ENCODE measurements at regions not wholly inside any gene's neighbourhood (a gene's known extent, or its start where the extent isn't known, plus 50 kb on each side); places are given as distances from the start of the nearest gene placed in this dataset.
"Not testable (repeated sequence)": the region's sequence is repeated elsewhere in the genome, so short reads cannot be mapped to it uniquely, and the experiment has no call there.

GRCh38 chr4:9110700-9111099 is 59.5 kb upstream of the FAM90A26 start:
- DNase-seq (ENCODE audit: low spot score): not testable (repeated sequence)

DNA sequence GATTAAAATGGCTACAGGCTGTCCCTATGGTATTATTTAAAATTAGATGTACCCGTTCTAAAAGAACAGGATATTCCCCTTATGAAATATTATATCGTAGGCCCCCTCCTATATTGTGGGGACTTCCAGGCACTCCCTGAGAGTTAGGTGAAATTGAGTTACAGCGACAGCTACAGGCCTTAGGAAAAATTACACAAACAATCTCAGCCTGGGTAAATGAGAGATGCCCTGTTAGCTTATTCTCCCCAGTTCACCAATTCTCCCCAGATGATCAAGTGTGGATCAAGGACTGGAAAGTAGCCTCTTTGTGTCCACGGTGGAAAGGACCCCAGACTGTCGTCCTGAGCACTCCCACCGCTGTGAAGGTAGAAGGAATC is 67.1 kb upstream of the FAM90A26 start:
- DNase-seq (ENCODE audit: low spot score): not testable (repeated sequence)

- not testable (repeated sequence) for DNase-seq (ENCODE audit: low spot score)
Observed at GRCh38 chr4:9102471-9103147, 67.6 kb upstream of the FAM90A26 start.

DNA sequence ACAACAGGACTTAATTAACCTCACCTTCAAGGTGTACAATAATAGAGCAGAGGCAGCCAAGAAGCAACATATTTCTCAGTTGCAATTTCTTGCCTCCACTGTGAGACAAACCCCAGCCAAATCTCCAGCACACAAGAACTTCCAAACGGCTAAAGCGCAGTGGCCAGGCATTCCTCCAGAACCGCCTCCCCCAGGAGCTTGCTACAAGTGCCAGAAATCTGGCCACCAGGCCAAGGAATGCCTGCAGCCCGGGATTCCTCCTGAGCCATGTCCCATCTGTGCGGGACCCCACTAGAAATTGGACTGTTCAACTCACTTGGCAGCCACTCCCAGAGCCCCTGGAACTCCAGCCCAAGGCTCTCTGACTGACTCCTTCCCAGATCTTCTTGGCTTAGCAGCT is 73.9 kb upstream of the FAM90A26 start:
- not testable (repeated sequence) for DNase-seq (ENCODE audit: low spot score)

- DNase-seq (ENCODE audit: low spot score): not testable (repeated sequence)
Observed at GRCh38 chr4:9078796-9079195, 91.4 kb upstream of the FAM90A26 start.

DNA sequence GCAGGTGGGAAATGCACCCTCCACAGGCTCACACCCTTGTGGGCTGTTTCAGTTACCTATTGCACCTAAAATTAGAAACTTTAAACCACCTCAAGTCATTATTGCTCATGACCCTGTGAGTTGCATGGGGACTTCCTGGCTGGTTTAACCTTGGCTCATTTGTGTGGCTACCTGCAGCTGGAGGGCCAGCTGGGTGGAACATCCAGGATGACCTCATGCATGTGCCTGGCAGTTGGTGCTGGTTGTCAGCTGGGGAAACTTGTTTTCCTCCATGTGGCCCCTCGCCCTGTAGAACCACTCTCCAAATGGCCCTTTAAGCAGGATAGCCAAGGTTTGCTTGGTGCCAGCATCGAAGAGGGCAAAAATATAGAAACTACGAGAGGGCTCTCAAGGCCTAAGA is 93.2 kb upstream of the FAM90A26 start:
- not testable (repeated sequence) for DNase-seq (ENCODE audit: low spot score)

DNA sequence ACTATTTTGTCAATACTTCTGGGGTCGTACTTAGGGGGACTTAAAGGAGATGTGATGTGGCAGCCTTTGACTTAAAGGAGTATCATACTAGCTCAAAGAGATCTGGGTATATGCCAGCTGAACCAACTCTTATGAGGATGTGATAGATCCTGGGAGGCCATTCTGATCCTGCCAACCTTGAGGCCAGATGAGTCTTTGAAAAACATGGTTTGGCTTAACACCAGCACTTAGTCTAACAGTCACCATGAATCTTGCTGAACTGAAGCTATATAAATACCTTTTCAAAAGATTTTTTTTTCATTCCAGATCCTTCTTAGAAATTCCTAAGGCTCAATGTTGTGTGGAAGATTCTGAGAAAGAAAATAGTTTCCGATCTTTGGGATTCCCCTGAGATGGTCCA is 93.7 kb upstream of the FAM90A26 start:
- not testable (repeated sequence) for DNase-seq (ENCODE audit: low spot score)

- not testable (repeated sequence) for DNase-seq (ENCODE audit: low spot score)
Observed at GRCh38 chr4:9073371-9073770, 96.8 kb upstream of the FAM90A26 start.

- not testable (repeated sequence) for DNase-seq (ENCODE audit: low spot score)
Observed at GRCh38 chr4:9072521-9073220, 97.5 kb upstream of the FAM90A26 start.

- not testable (repeated sequence) for DNase-seq (ENCODE audit: low spot score)
Observed at GRCh38 chr4:9067923-9068322, 102.3 kb upstream of the FAM90A26 start.

DNA sequence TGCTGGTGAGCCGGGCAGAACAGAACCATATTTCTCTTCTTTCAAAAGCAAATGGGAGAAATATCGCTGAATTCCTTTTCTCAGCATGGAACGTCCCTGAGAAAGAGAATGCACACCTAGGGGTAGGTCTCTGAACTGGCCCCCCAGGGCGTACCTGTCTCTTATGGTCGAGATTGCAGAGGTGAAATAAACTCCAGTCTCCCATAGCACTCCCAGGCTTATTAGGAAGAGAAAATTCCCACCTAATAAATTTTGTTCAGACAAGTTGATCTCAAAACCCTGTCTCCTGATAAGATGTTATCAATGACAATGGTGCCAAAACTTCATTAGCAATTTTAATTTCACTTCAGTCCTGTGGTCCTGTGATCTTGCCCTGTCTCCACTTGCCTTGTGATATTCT is 106.6 kb upstream of the FAM90A26 start:
- not testable (repeated sequence) for DNase-seq (ENCODE audit: low spot score)

DNA sequence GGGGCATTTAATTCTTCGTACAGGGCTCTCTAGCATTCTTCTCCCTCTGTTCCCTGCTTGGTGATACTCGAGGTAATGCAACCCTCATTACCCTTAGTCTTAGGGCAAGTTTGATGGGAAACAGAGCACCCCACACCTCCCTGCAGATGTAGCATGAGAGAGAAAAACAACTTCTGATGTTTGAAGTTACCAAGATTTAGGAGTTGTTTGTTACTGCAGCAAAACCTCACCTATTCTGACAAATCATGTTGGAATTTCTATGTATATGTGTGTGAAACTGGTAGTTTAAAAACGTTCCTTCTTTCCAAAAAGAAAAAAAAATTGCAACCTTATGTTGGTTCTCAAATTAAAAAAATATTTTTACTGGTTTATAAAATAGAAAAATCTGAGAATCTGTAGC is 145.3 kb upstream of the FAM90A26 start:
- DNase-seq (ENCODE audit: low spot score): not testable (repeated sequence)

DNA sequence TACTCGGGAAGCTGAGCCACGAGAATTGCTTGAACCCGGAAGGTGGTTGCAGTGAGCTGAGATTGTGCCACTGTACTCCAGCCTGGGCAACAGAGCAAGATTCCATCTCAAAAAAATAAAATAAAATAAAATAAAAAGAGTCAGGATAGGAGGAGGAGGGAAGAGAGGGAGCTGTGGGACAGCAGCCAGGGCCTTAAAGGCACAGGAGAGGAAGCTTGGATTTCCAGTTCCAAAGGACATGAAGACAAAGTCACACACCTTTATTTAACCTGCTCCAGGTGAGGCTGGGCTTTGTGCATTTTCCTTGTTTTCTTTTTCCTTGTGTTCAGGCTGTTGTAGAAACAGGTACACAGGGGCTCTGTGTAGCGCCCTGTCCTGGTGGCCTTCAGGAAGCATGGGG is 138.2 kb upstream of the HMX1 start:
- not testable (repeated sequence) for DNase-seq (ENCODE audit: low spot score)

- not testable (repeated sequence) for DNase-seq (ENCODE audit: low spot score)
Observed at GRCh38 chr4:9008407-9008806, 136.8 kb upstream of the HMX1 start.

- not testable (repeated sequence) for DNase-seq (ENCODE audit: low spot score)
Observed at GRCh38 chr4:9001153-9001552, 129.5 kb upstream of the HMX1 start.

GRCh38 chr4:9000505-9001001 is 128.9 kb upstream of the HMX1 start:
- peak; percentile 13 for DNase-seq (ENCODE audit: low spot score)

- DNase-seq (ENCODE audit: low spot score): not testable (repeated sequence)
Observed at GRCh38 chr4:8992981-8993380, 121.3 kb upstream of the HMX1 start.

- DNase-seq (ENCODE audit: low spot score): not testable (repeated sequence)
Observed at GRCh38 chr4:8991449-8991848, 119.8 kb upstream of the HMX1 start.

GRCh38 chr4:8990341-8990740 is 118.7 kb upstream of the HMX1 start:
- DNase-seq (ENCODE audit: low spot score): not testable (repeated sequence)

DNA sequence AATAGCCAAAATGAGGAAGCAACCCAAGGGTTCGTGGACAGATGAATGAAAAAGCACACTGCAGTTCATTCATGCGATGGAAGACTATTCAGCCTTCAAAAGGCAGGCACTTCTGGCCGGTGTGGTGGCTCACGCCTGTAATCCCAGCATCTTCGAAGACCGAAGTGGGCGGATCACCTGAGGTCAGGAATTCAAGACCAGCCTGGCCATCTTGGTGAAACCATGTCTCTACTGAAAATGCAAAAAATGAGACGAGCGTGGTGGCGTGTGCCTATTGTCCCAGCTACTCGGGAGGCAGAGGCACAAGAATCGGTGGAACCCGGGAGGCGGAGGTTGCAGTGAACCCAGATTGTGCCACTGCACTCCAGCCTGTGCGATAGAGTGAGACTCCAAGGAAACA is 114.1 kb upstream of the HMX1 start:
- not testable (repeated sequence) for DNase-seq (ENCODE audit: low spot score)

DNA sequence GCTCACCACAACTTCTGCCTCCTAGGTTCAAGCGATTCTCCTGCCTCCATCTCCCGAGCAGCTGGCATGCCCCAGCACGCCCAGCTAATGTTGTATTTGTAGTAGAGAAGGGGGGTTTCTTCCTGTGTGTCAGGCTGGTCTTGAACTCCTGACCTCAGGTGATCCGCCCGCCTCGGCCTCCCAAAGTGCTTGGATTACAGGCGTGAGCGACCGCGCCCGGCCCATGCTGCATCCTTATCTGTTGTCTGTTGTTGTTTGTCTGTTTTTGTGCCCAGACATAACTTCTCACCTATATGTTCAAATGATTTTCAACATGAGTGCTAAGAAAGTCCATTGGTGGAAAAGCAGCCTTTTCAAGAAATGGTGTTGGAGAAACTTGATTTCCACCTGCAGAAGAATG is 113.0 kb upstream of the HMX1 start:
- not testable (repeated sequence) for DNase-seq (ENCODE audit: low spot score)

GRCh38 chr4:8983921-8984320 is 112.3 kb upstream of the HMX1 start:
- DNase-seq (ENCODE audit: low spot score): not testable (repeated sequence)

DNA sequence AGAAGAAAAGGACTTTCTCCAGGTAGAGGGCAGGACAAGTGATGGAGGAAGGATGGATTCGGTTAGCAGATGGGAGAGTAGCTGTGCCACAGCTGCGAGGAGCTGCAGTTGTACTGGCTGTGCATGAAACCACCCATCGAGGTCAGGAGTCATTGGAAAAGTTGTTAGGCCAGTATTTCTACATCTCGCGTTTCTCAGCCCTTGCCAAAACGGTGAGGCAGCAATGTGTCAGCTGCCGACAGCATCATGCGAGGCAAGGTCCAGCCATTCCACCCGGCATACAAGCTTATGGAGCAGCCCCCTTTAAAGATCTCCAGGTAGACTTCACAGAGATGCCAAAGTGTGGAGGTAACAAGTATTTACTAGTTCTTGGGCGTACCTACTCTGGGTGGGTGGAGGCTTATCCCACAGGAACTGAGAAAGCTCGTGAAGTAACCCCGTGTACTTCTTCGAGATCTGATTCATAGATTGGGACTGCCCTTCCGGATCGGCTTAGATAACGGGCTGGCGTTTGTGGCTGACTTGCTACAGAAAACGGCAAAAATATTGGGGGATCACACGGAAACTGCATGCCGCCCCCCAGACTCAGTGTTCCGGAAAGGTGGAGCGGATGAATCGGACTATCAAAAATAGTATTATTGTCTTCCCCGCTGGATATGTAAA is 105.0 kb upstream of the HMX1 start:
- not testable (repeated sequence) for DNase-seq (ENCODE audit: low spot score)

All from hematopoietic multipotent progenitor cell treated with erythropoietin and hydrocortisone succinate and interleukin-3 and kit ligand, for 15 days (in vitro differentiated cells).